ENCODE measurements at regions not wholly inside any gene's neighbourhood (a gene's known extent, or its start where the extent isn't known, plus 50 kb on each side); places are given as distances from the start of the nearest gene placed in this dataset.
"Not testable (repeated sequence)": the region's sequence is repeated elsewhere in the genome, so short reads cannot be mapped to it uniquely, and the experiment has no call there.

- not testable (repeated sequence) for FAIRE-seq; DNase-seq (ENCODE audit: low spot score)
These were observed 1093.1 kb upstream of the DEFB115 start for GRCh38 chr20:30164389-30164788.

- DNase-seq (ENCODE audit: low spot score): no peak
- no peak for FAIRE-seq
These were observed 1089.9 kb upstream of the DEFB115 start for GRCh38 chr20:30167540-30167939.

GRCh38 chr20:30168025-30168799, 1089.3 kb upstream of the DEFB115 start:
- FAIRE-seq (no peak), DNase-seq (ENCODE audit: low spot score) (peak; percentile 69)

- FAIRE-seq (no peak), DNase-seq (ENCODE audit: low spot score) (no peak)
These were observed 1088.7 kb upstream of the DEFB115 start for GRCh38 chr20:30168800-30169138.

GRCh38 chr20:30175681-30176080, 1081.8 kb upstream of the DEFB115 start:
- FAIRE-seq (no peak), DNase-seq (ENCODE audit: low spot score) (no peak)

GRCh38 chr20:30183124-30183523, 1074.3 kb upstream of the DEFB115 start:
- FAIRE-seq: not testable (repeated sequence)

GRCh38 chr20:30191785-30192184, 1065.7 kb upstream of the DEFB115 start:
- DNase-seq (ENCODE audit: low spot score); FAIRE-seq: not testable (repeated sequence)

More at GRCh38 chr20:30183124-30183523, 1074.3 kb upstream of the DEFB115 start:
- not testable (repeated sequence) for DNase-seq (ENCODE audit: low spot score)

GRCh38 chr20:30234477-30234876, 1023.0 kb upstream of the DEFB115 start:
- DNase-seq (ENCODE audit: low spot score); FAIRE-seq: not testable (repeated sequence)

GRCh38 chr20:30275073-30275472, 982.4 kb upstream of the DEFB115 start:
- FAIRE-seq; DNase-seq (ENCODE audit: low spot score): not testable (repeated sequence)

GRCh38 chr20:30281584-30282197, 975.8 kb upstream of the DEFB115 start:
- DNase-seq (ENCODE audit: low spot score) (no peak), FAIRE-seq (no peak)

- FAIRE-seq: peak; percentile 100
- DNase-seq (ENCODE audit: low spot score): peak; percentile 54
These were observed 973.8 kb upstream of the DEFB115 start for GRCh38 chr20:30283476-30284280.

- DNase-seq (ENCODE audit: low spot score): no peak
- peak; percentile 97 for FAIRE-seq
These were observed 973.1 kb upstream of the DEFB115 start for GRCh38 chr20:30284281-30284905.

GRCh38 chr20:30285677-30286076, 971.8 kb upstream of the DEFB115 start:
- no peak for FAIRE-seq
- no peak for DNase-seq (ENCODE audit: low spot score)

- DNase-seq (ENCODE audit: low spot score): no peak
- no peak for FAIRE-seq
These were observed 971.3 kb upstream of the DEFB115 start for GRCh38 chr20:30286157-30286556.

- not testable (repeated sequence) for DNase-seq (ENCODE audit: low spot score); FAIRE-seq
These were observed 970.0 kb upstream of the DEFB115 start for GRCh38 chr20:30287459-30287858.

- DNase-seq (ENCODE audit: low spot score): no peak
- no peak for FAIRE-seq
These were observed 969.1 kb upstream of the DEFB115 start for GRCh38 chr20:30288346-30288745.

GRCh38 chr20:30289049-30289448, 968.4 kb upstream of the DEFB115 start:
- DNase-seq (ENCODE audit: low spot score); FAIRE-seq: not testable (repeated sequence)

- FAIRE-seq; DNase-seq (ENCODE audit: low spot score): not testable (repeated sequence)
These were observed 967.7 kb upstream of the DEFB115 start for GRCh38 chr20:30289711-30290141.

- FAIRE-seq: not testable (repeated sequence)
- peak; percentile 76 for DNase-seq (ENCODE audit: low spot score)
These were observed 967.0 kb upstream of the DEFB115 start for GRCh38 chr20:30290361-30291063.

- not testable (repeated sequence) for DNase-seq (ENCODE audit: low spot score); FAIRE-seq
These were observed 966.4 kb upstream of the DEFB115 start for GRCh38 chr20:30291064-30291379.

GRCh38 chr20:30291686-30292085, 965.8 kb upstream of the DEFB115 start:
- FAIRE-seq; DNase-seq (ENCODE audit: low spot score): not testable (repeated sequence)
